H9 (cell line): ENCODE measurements at regions not wholly inside any gene's neighbourhood (a gene's known extent, or its start where the extent isn't known, plus 50 kb on each side); places are given as distances from the start of the nearest gene placed in this dataset.

ENCODE experiments used
- DNase-seq: peaks from one replicate; pipeline ENCODE4 v3.0.0-alpha.2; 2017
- H2AFZ ChIP-seq: one replicate; pipeline ENCODE4 v1.6.1; 2013; ENCODE audit warnings: mild to moderate bottlenecking, low read length, control low read depth, moderate library complexity
- H2AK5ac ChIP-seq: 2 replicates; pipeline ENCODE4 v1.6.1; 2013; ENCODE audit warnings: low read length, control low read depth, mixed read lengths; ENCODE audit not compliant: insufficient read length
- H2BK120ac ChIP-seq: one replicate; pipeline ENCODE4 v1.6.1; 2013; ENCODE audit warnings: low read depth, mild to moderate bottlenecking, low read length, control low read depth, inconsistent platforms; ENCODE audit not compliant: poor library complexity, severe bottlenecking
- H2BK12ac ChIP-seq: 2 replicates; pipeline ENCODE4 v1.6.1; 2013; ENCODE audit warnings: low read length, control low read depth, mixed read lengths, low read depth; ENCODE audit not compliant: insufficient read length
- H2BK15ac ChIP-seq: 2 replicates; pipeline ENCODE4 v1.6.1; 2013; ENCODE audit warnings: low read depth, low read length, control low read depth
- H2BK20ac ChIP-seq: one replicate; pipeline ENCODE4 v1.6.1; 2013; ENCODE audit warnings: low read depth, mild to moderate bottlenecking, low read length, control low read depth, inconsistent platforms; ENCODE audit not compliant: poor library complexity, severe bottlenecking
- H2BK5ac ChIP-seq: 2 replicates; pipeline ENCODE4 v1.6.1; 2013; ENCODE audit warnings: low read length, control low read depth, mixed read lengths; ENCODE audit not compliant: insufficient read length
- H3K14ac ChIP-seq: 2 replicates; pipeline ENCODE4 v1.6.1; 2013; ENCODE audit warnings: low read length, control low read depth; ENCODE audit not compliant: insufficient read depth
- H3K18ac ChIP-seq: 2 replicates; pipeline ENCODE4 v1.6.1; 2013; ENCODE audit warnings: low read depth, mild to moderate bottlenecking, mixed read lengths, low read length, control low read depth; ENCODE audit not compliant: insufficient read length
- H3K23ac ChIP-seq: 2 replicates; pipeline ENCODE4 v1.6.1; 2013; ENCODE audit warnings: low read length, control low read depth, mixed read lengths, low read depth; ENCODE audit not compliant: insufficient read length
- H3K23me2 ChIP-seq: 2 replicates; pipeline ENCODE4 v1.6.1; 2013; ENCODE audit warnings: low read depth, mild to moderate bottlenecking, mixed read lengths, low read length, control low read depth; ENCODE audit not compliant: insufficient read length, poor library complexity, severe bottlenecking
- H3K27ac ChIP-seq: 2 replicates; pipeline ENCODE4 v1.5.1; 2013; ENCODE audit warnings: low read length, control low read depth, mixed read lengths, low read depth; ENCODE audit not compliant: insufficient read length
- H3K27me3 ChIP-seq: 2 replicates; pipeline ENCODE4 v1.6.1; 2013; ENCODE audit warnings: low read length, control low read depth, inconsistent platforms; ENCODE audit not compliant: insufficient read depth
- H3K4ac ChIP-seq: 2 replicates; pipeline ENCODE4 v1.6.1; 2013; ENCODE audit warnings: low read depth, mild to moderate bottlenecking, control low read depth, inconsistent platforms, low read length, moderate library complexity
- H3K4me1 ChIP-seq: 2 replicates; pipeline ENCODE4 v1.6.1; 2013; ENCODE audit warnings: low read length, control low read depth, inconsistent platforms; ENCODE audit not compliant: insufficient read depth
- H3K4me2 ChIP-seq: 2 replicates; pipeline ENCODE4 v1.6.1; 2013; ENCODE audit warnings: low read length, control low read depth, mixed read lengths; ENCODE audit not compliant: insufficient read length, insufficient read depth
- H3K56ac ChIP-seq: 2 replicates; pipeline ENCODE4 v1.6.1; 2013; ENCODE audit warnings: low read depth, mild to moderate bottlenecking, mixed read lengths, low read length, control low read depth; ENCODE audit not compliant: insufficient read length
- H3K79me1 ChIP-seq: 2 replicates; pipeline ENCODE4 v1.6.1; 2013; ENCODE audit warnings: low read depth, mild to moderate bottlenecking, moderate library complexity, low read length, control low read depth, inconsistent platforms; ENCODE audit not compliant: insufficient read depth, poor library complexity, severe bottlenecking
- H3K79me2 ChIP-seq: 2 replicates; pipeline ENCODE4 v1.6.1; 2013; ENCODE audit warnings: low read length, control low read depth, inconsistent platforms; ENCODE audit not compliant: insufficient read depth
- H3K9ac ChIP-seq: 2 replicates; pipeline ENCODE4 v1.6.1; 2013; ENCODE audit warnings: low read length, control low read depth, mixed read lengths; ENCODE audit not compliant: insufficient read length; ENCODE audit errors: extremely low read depth
- H3K9me3 ChIP-seq: one replicate; pipeline ENCODE4 v1.6.1; 2013; ENCODE audit warnings: low read depth, low read length, inconsistent platforms; ENCODE audit not compliant: control insufficient read depth
- H3T11ph ChIP-seq: one replicate; pipeline ENCODE4 v1.6.1; 2013; ENCODE audit warnings: mild to moderate bottlenecking, low read length, control low read depth, inconsistent platforms
- H4K20me1 ChIP-seq: one replicate; pipeline ENCODE4 v1.6.1; 2013; ENCODE audit not compliant: control insufficient read depth, insufficient read length, insufficient read depth
- H4K5ac ChIP-seq: 2 replicates; pipeline ENCODE4 v1.6.1; 2013; ENCODE audit warnings: low read depth, mild to moderate bottlenecking, mixed read lengths, low read length, control low read depth; ENCODE audit not compliant: insufficient read length
- H4K8ac ChIP-seq: replicated peaks from 2 replicates; pipeline ENCODE4 v1.6.1; 2013; ENCODE audit warnings: low read length, control low read depth, mixed read lengths, low read depth; ENCODE audit not compliant: insufficient read length
- H4K91ac ChIP-seq: 2 replicates; pipeline ENCODE4 v1.6.1; 2013; ENCODE audit warnings: low read depth, mild to moderate bottlenecking, moderate library complexity, mixed read lengths, low read length, control low read depth; ENCODE audit not compliant: insufficient read length
- H3K27ac Mint-ChIP-seq, 3 experiments: 2 replicates in 2 of 3; 3 replicates in 1 of 3; pipeline ENCODE4 v1.8.0; 2020 to 2021; ENCODE audit warnings: mixed read lengths in 3 of 3, mild to moderate bottlenecking in 1 of 3, moderate library complexity in 1 of 3
- H3K27me3 Mint-ChIP-seq: 2 replicates; pipeline ENCODE4 v1.8.0; 2021; ENCODE audit warnings: low read depth, mild to moderate bottlenecking, moderate library complexity, mixed read lengths
- H3K36me3 Mint-ChIP-seq, 3 experiments: 2 replicates in 2 of 3; 3 replicates in 1 of 3; pipeline ENCODE4 v1.8.0; 2020 to 2021; ENCODE audit warnings: low read depth in 3 of 3, mixed read lengths in 3 of 3; ENCODE audit not compliant: insufficient read depth in 1 of 3
- H3K4me1 Mint-ChIP-seq, 2 experiments: 2 replicates each; pipeline ENCODE4 v1.8.0; 2020; ENCODE audit warnings: mixed read lengths in 2 of 2
- H3K4me3 Mint-ChIP-seq, 2 experiments: 2 replicates in 1 of 2; 3 replicates in 1 of 2; pipeline ENCODE4 v1.8.0; 2020 to 2021; ENCODE audit warnings: mild to moderate bottlenecking in 2 of 2, mixed read lengths in 2 of 2, moderate library complexity in 1 of 2
- H3K9me3 Mint-ChIP-seq, 2 experiments: 2 replicates in 1 of 2; 3 replicates in 1 of 2; pipeline ENCODE4 v1.8.0; 2020; ENCODE audit warnings: mild to moderate bottlenecking in 2 of 2, mixed read lengths in 2 of 2, moderate library complexity in 1 of 2
- CTCF ChIP-seq: fragments of 200-600 bp; sonication (generic); conservative IDR thresholded peaks from 3 replicates; pipeline ENCODE4 v1.8.0; 2021; ENCODE audit warnings: antibody characterized with exemption, mild to moderate bottlenecking
- WGBS: extraction: QIAGEN DNeasy Blood & Tissue Kit; methylation state at CpG from one replicate; pipeline ENCODE4 v1.1.7; 2013; ENCODE audit warnings: missing lambda C conversion rate, low lambda C conversion rate, mixed read lengths; ENCODE audit not compliant: insufficient read length; ENCODE audit errors: extremely low coverage; 5-methylcytosine and 5-hydroxymethylcytosine counted together

- Mint-ChIP-seq H3K4me1 (peaks cover 6 to 7% of the 10 kb centered on the region in 2 experiments; a peak in 3 of 4 replicates), H3K27me3 (no peaks in the 10 kb centered on the region; the same call in 1 of the 2 replicates), H3K36me3 (no peaks in the 10 kb centered on the region), H3K27ac (no peak overlapping the region), H3K4me3 (no peak overlapping the region), H3K9me3 (no peaks in the 10 kb centered on the region)
- H3K56ac ChIP-seq: no peak overlapping the region
- H2BK15ac ChIP-seq: no peak overlapping the region
- H3K23ac ChIP-seq: no peak overlapping the region
- H3K4me2 ChIP-seq: no peak overlapping the region
- no peaks in the 10 kb centered on the region for H4K20me1 ChIP-seq
- no peak overlapping the region for H2AK5ac ChIP-seq
- H3K27me3 ChIP-seq: no peaks in the 10 kb centered on the region
- no peak overlapping the region for H2AFZ ChIP-seq
- no peak overlapping the region for H2BK20ac ChIP-seq
- H3K9ac ChIP-seq: no peak overlapping the region
- no peak overlapping the region for H2BK120ac ChIP-seq
- H3K27ac ChIP-seq: no peak overlapping the region
- no peak for TF ChIP-seq CTCF
- no peak overlapping the region for H2BK12ac ChIP-seq
- no peak for DNase-seq
- H3K79me1 ChIP-seq: no peaks in the 10 kb centered on the region
- no CpG with 5 or more reads among the region's 9 CpGs for WGBS
- H3K4me1 ChIP-seq: 0 out of 2 replicates have a peak, but pooled peaks cover 2% of the 10 kb centered on the region
- H4K8ac ChIP-seq: no peak overlapping the region
- H3K18ac ChIP-seq: no peak overlapping the region
- no peaks in the 10 kb centered on the region for H3K79me2 ChIP-seq
- H3T11ph ChIP-seq: no peak overlapping the region
- no peaks in the 10 kb centered on the region for H3K9me3 ChIP-seq
- H3K14ac ChIP-seq: peak overlapping the region; percentile 24; the same call in 1 of the 2 replicates
- no peaks in the 10 kb centered on the region for H3K23me2 ChIP-seq
- H4K5ac ChIP-seq: no peak overlapping the region
- no peak overlapping the region for H3K4ac ChIP-seq
- H4K91ac ChIP-seq: no peak overlapping the region
- no peak overlapping the region for H2BK5ac ChIP-seq
Measured at GRCh38 chr2:5235701-5236100, 456.5 kb upstream of the SOX11 start.
